GM12878 (cell line): ENCODE measurements at regions not wholly inside any gene's neighbourhood (a gene's known extent, or its start where the extent isn't known, plus 50 kb on each side); places are given as distances from the start of the nearest gene placed in this dataset.

Experiments
- ATAC-seq: fragments of 200-7000 bp; cut with Tn5 transposase; 3 replicates; pipeline ENCODE4 v1.9.1; 2020; ENCODE audit warnings: mild to moderate bottlenecking, moderate library complexity
- BruUV-seq: library from RNA; stranded (reverse); fragments of 400-500 nt; replicated peaks from 2 replicates; lab custom pipeline; 2021; lab: Mats Ljungman, UMichigan
- CTCF ChIA-PET: fragments of 300-600 bp; sonication (Branson Sonifier 250); formaldehyde crosslinking; extraction: SDS; loops from one replicate; lab custom pipeline; 2021; ENCODE audit warnings: inconsistent platforms; lab: Yijun Ruan, JAX
- POLR2A ChIA-PET: fragments of 350-600 bp; formaldehyde crosslinking; extraction: SDS; loops from one replicate; lab custom pipeline; 2021; ENCODE audit warnings: inconsistent platforms; lab: Charles Lee
- RAD21 ChIA-PET: fragments of 300-600 bp; sonication (Branson Sonifier 250); formaldehyde crosslinking; loops from one replicate; lab custom pipeline; 2023; ENCODE audit warnings: antibody characterized with exemption; ENCODE audit not compliant: unreplicated experiment; lab: Charles Lee
- SMC1A ChIA-PET: fragments of 300-600 bp; sonication (Branson Sonifier 250); formaldehyde crosslinking; loops from one replicate; lab custom pipeline; 2023; ENCODE audit not compliant: unreplicated experiment, uncharacterized antibody; lab: Charles Lee
- DNase-seq: peaks from one replicate; pipeline ENCODE4 v3.0.0-alpha.2; 2011; ENCODE audit warnings: low read depth, low spot score
- FAIRE-seq: peaks from 3 replicates; lab custom pipeline; 2011; peaks lifted over from hg19 to GRCh38; lab: Jason Lieb, UNC
- H2AFZ ChIP-seq: 2 replicates; pipeline ENCODE4 v1.6.0; 2011; ENCODE audit warnings: low read depth, low read length, control low read depth; ENCODE audit not compliant: control insufficient read depth
- H3K27ac ChIP-seq: 2 replicates; pipeline ENCODE4 v1.5.1; 2011; ENCODE audit warnings: control low read depth; ENCODE audit not compliant: control insufficient read depth, insufficient read depth
- H3K27me3 ChIP-seq, 2 experiments: replicated peaks in 1 of 2; 2 replicates each; pipeline versions ENCODE4 v1.6.0 to v1.6.1; 2011; ENCODE audit warnings: low read length in 1 of 2; ENCODE audit not compliant: control insufficient read depth in 2 of 2, insufficient read depth in 2 of 2
- H3K36me3 ChIP-seq, 2 experiments: 2 replicates each; pipeline ENCODE4 v1.5.1; 2011; ENCODE audit warnings: low read length in 1 of 2; ENCODE audit not compliant: control insufficient read depth in 2 of 2, insufficient read depth in 2 of 2
- H3K4me1 ChIP-seq: 2 replicates; pipeline ENCODE4 v1.6.1; 2011; ENCODE audit warnings: mild to moderate bottlenecking, low read length, moderate library complexity, mixed read lengths; ENCODE audit not compliant: control insufficient read depth, insufficient read depth
- H3K4me2 ChIP-seq: 2 replicates; pipeline ENCODE4 v1.6.0; 2011; ENCODE audit warnings: control low read depth; ENCODE audit not compliant: control insufficient read depth, insufficient read depth
- H3K4me3 ChIP-seq: fragments of 200-600 bp; sonication (generic); 2 replicates; pipeline ENCODE4 v1.5.1; 2016
- H3K79me2 ChIP-seq: 2 replicates; pipeline ENCODE4 v1.6.0; 2011; ENCODE audit warnings: low read length; ENCODE audit not compliant: control insufficient read depth, insufficient read depth
- H3K9ac ChIP-seq: 2 replicates; pipeline ENCODE4 v1.8.0; 2011; ENCODE audit warnings: low read length, control low read depth, mixed read lengths; ENCODE audit not compliant: control insufficient read depth, insufficient read depth
- H3K9me3 ChIP-seq: replicated peaks from 3 replicates; pipeline ENCODE4 v1.5.1; 2011; ENCODE audit warnings: mild to moderate bottlenecking, low read length; ENCODE audit not compliant: control insufficient read depth, insufficient read depth
- H4K20me1 ChIP-seq: 2 replicates; pipeline ENCODE4 v1.6.0; 2011; ENCODE audit not compliant: control insufficient read depth, insufficient read depth
- ATF2 ChIP-seq: IDR thresholded peaks from 2 replicates; pipeline ENCODE4 v1.6.1; 2012; ENCODE audit warnings: low read length, inconsistent platforms
- BHLHE40 ChIP-seq, 2 experiments: fragments of 450-650 bp in 1 of 2; IDR thresholded peaks; 2 replicates each; pipeline ENCODE4 v1.6.1; 2011 to 2017; ENCODE audit warnings: low read depth in 2 of 2, borderline replicate concordance in 1 of 2, improper control_type of control experiment in 1 of 2, low read length in 1 of 2, mild to moderate bottlenecking in 1 of 2
- CHD4 ChIP-seq: fragments of 200-600 bp; sonication (generic); IDR thresholded peaks from 2 replicates; pipeline ENCODE4 v1.6.1; 2016; ENCODE audit warnings: mild to moderate bottlenecking
- DPF2 ChIP-seq: fragments of 450-650 bp; IDR thresholded peaks from 2 replicates; pipeline ENCODE4 v1.6.1; 2017; ENCODE audit warnings: mild to moderate bottlenecking
- GATAD2B ChIP-seq: fragments of 450-650 bp; conservative IDR thresholded peaks from 2 replicates; pipeline ENCODE4 v1.6.1; 2017; ENCODE audit warnings: low read depth, mild to moderate bottlenecking, moderate library complexity
- KLF5 ChIP-seq: fragments of 450-650 bp; IDR thresholded peaks from 2 replicates; pipeline ENCODE4 v1.6.1; 2014; ENCODE audit warnings: mild to moderate bottlenecking; ENCODE audit not compliant: partially characterized antibody
- LARP7 ChIP-seq: fragments of 450-650 bp; IDR thresholded peaks from 2 replicates; pipeline ENCODE4 v1.6.1; 2017; ENCODE audit warnings: mild to moderate bottlenecking
- MAX ChIP-seq: IDR thresholded peaks from 2 replicates; pipeline ENCODE4 v1.6.1; 2012; ENCODE audit warnings: low read depth, low read length, improper control_type of control experiment
- NR2C1 ChIP-seq: fragments of 450-650 bp; IDR thresholded peaks from 2 replicates; pipeline ENCODE4 v1.6.1; 2017; ENCODE audit warnings: antibody characterized with exemption, mild to moderate bottlenecking, moderate library complexity
- SMARCA5 ChIP-seq: fragments of 450-650 bp; IDR thresholded peaks from 2 replicates; pipeline ENCODE4 v1.6.1; 2017; ENCODE audit warnings: mild to moderate bottlenecking
- SREBF2 ChIP-seq: IDR thresholded peaks from 2 replicates; pipeline ENCODE4 v1.6.1; 2012; ENCODE audit warnings: mild to moderate bottlenecking, low read length
- SUPT20H ChIP-seq: IDR thresholded peaks from 2 replicates; pipeline ENCODE4 v1.6.1; 2011; ENCODE audit warnings: low read depth, mild to moderate bottlenecking, low read length, moderate library complexity, borderline replicate concordance; ENCODE audit not compliant: control insufficient read depth
- ZBTB11 ChIP-seq: fragments of 450-650 bp; formaldehyde crosslinking; IDR thresholded peaks from 2 replicates; pipeline ENCODE4 v1.5.0; 2022; ENCODE audit warnings: mild to moderate bottlenecking, missing genetic modification characterization
- ZNF24 ChIP-seq: fragments of 450-650 bp; IDR thresholded peaks from 2 replicates; pipeline ENCODE4 v1.6.1; 2017; ENCODE audit warnings: antibody characterized with exemption, mild to moderate bottlenecking
- ZNF592 ChIP-seq: fragments of 450-650 bp; IDR thresholded peaks from 2 replicates; pipeline ENCODE4 v1.6.1; 2017; ENCODE audit warnings: mild to moderate bottlenecking, moderate library complexity
- WGBS: methylation state at CpG from one replicate; pipeline ENCODE4 v1.1.6; 2016; ENCODE audit warnings: low lambda C conversion rate; ENCODE audit not compliant: insufficient replicate concordance, insufficient coverage; ENCODE audit errors: missing lambda C conversion rate; 5-methylcytosine and 5-hydroxymethylcytosine counted together
- in situ Hi-C: fragments of 300-500 bp; cut with MboI; formaldehyde crosslinking; loops from 9 replicates; pipeline ENCODE4 v1.14.3; 2018; ENCODE audit warnings: mixed read lengths
- intact Hi-C: fragments of 100-400 bp; cut with micrococcal nuclease; formaldehyde crosslinking; loops from one replicate; pipeline ENCODE4 v1.14.2; 2022; ENCODE audit not compliant: unreplicated experiment

GRCh38 chr15:97890307-97890706, 70.2 kb upstream of the ARRDC4 start:
- Histone ChIP-seq H3K9me3 (no peaks in the 10 kb centered on the region), H3K4me3 (no peak overlapping the region), H3K9ac (no peak overlapping the region), H2AFZ (no peak overlapping the region), H4K20me1 (no peaks in the 10 kb centered on the region), H3K4me2 (no peak overlapping the region), H3K36me3 (no peaks in the 10 kb centered on the region), H3K79me2 (no peaks in the 10 kb centered on the region), H3K27me3 (no peaks in the 10 kb centered on the region), H3K27ac (no peak overlapping the region), H3K4me1 (no peaks in the 10 kb centered on the region)
- ATAC-seq (no peak), FAIRE-seq (no peak), DNase-seq (no peak)
- CTCF ChIA-PET: no interaction called here
- SMC1A ChIA-PET: no interaction called here
- TF ChIP-seq SMARCA5: no peak
- TF ChIP-seq DPF2: no peak
- TF ChIP-seq SREBF2: no peak
- TF ChIP-seq SUPT20H: no peak
- TF ChIP-seq ZNF592: no peak
- no peak for TF ChIP-seq NR2C1
- no peak for TF ChIP-seq ZBTB11 (CRISPR knock-in tag)
- no peak for TF ChIP-seq GATAD2B
- no peak for TF ChIP-seq BHLHE40 (IDR thresholded peaks at IDR 0.05; ENCODE audit: borderline replicate concordance in 1 of 2, low read depth in 2 of 2, low read length in 1 of 2)
- TF ChIP-seq ZNF24: no peak
- no peak for TF ChIP-seq KLF5
- no peak for TF ChIP-seq MAX
- no peak for TF ChIP-seq ATF2
- no peak for TF ChIP-seq CHD4
- TF ChIP-seq LARP7: no peak
- WGBS: 91% methylated on average over 1 of the region's 1 CpG
- POLR2A ChIA-PET: no interaction called here
- intact Hi-C loops: no loop called here
- in situ Hi-C loops: no loop called here
- no TSS peak for BruUV-seq
- RAD21 ChIA-PET: no interaction called here
